GM23338 (cell line): ENCODE measurements at regions not wholly inside any gene's neighbourhood (a gene's known extent, or its start where the extent isn't known, plus 50 kb on each side); places are given as distances from the start of the nearest gene placed in this dataset.

Experiments
- CREB1 ChIP-seq: fragments of 250-450 bp; sonication (Bioruptor Pico); IDR thresholded peaks from 2 replicates; pipeline ENCODE4 v1.5.0; 2020; ENCODE audit warnings: low read depth, mild to moderate bottlenecking, moderate library complexity
- CTCF ChIP-seq, 2 experiments: fragments of 200-600 bp in 1 of 2; sonication (generic) in 1 of 2; conservative IDR thresholded peaks; 2 replicates each; pipeline versions ENCODE4 v1.5.1 to v1.6.1; 2016 to 2017; ENCODE audit warnings: antibody characterized with exemption in 2 of 2, low read depth in 2 of 2, mild to moderate bottlenecking in 2 of 2, moderate library complexity in 1 of 2
- ETS1 ChIP-seq: IDR thresholded peaks from 2 replicates; pipeline ENCODE4 v1.6.1; 2016; ENCODE audit warnings: antibody characterized with exemption
- EZH2 ChIP-seq: fragments of 200-600 bp; sonication (generic); IDR thresholded peaks from one replicate; pipeline ENCODE4 v1.8.0; 2017; ENCODE audit warnings: antibody characterized with exemption, mild to moderate bottlenecking, low read depth; ENCODE audit not compliant: unreplicated experiment
- EZH2phosphoT487 ChIP-seq: fragments of 200-600 bp; sonication (generic); IDR thresholded peaks from one replicate; pipeline ENCODE4 v1.8.1; 2018; ENCODE audit warnings: antibody characterized with exemption; ENCODE audit not compliant: unreplicated experiment
- JUNB ChIP-seq: IDR thresholded peaks from one replicate; pipeline ENCODE4 v1.6.1; 2016; ENCODE audit warnings: antibody characterized with exemption; ENCODE audit not compliant: unreplicated experiment
- NANOG ChIP-seq: IDR thresholded peaks from 2 replicates; pipeline ENCODE4 v1.6.1; 2016; ENCODE audit warnings: antibody characterized with exemption, borderline replicate concordance
- POLR2AphosphoS5 ChIP-seq: IDR thresholded peaks from 2 replicates; pipeline ENCODE4 v1.6.1; 2016; ENCODE audit warnings: antibody characterized with exemption, low read depth
- REST ChIP-seq: IDR thresholded peaks from one replicate; pipeline ENCODE4 v1.6.1; 2018; ENCODE audit warnings: antibody characterized with exemption; ENCODE audit not compliant: unreplicated experiment
- STAT1 ChIP-seq: IDR thresholded peaks from one replicate; pipeline ENCODE4 v1.6.1; 2016; ENCODE audit warnings: antibody characterized with exemption; ENCODE audit not compliant: unreplicated experiment
- ZNF114 ChIP-seq: fragments of 250-450 bp; sonication (Bioruptor Pico); IDR thresholded peaks from 2 replicates; pipeline ENCODE4 v1.5.0; 2020; ENCODE audit warnings: mild to moderate bottlenecking, moderate library complexity
- ZNF331 ChIP-seq: fragments of 250-450 bp; sonication (Bioruptor Pico); IDR thresholded peaks from 2 replicates; pipeline ENCODE4 v1.5.0; 2020; ENCODE audit warnings: low read depth, mild to moderate bottlenecking, moderate library complexity

- TF ChIP-seq CTCF (conservative IDR thresholded peaks at IDR 0.05; ENCODE audit: low read depth in 2 of 2), result no peak
- TF ChIP-seq EZH2, result no peak
- no peak for TF ChIP-seq ETS1
- no peak for TF ChIP-seq ZNF114
- TF ChIP-seq POLR2AphosphoS5, result no peak
- no peak for TF ChIP-seq NANOG
- no peak for TF ChIP-seq JUNB
- TF ChIP-seq STAT1, result no peak
- TF ChIP-seq CREB1, result no peak
- no peak for TF ChIP-seq EZH2phosphoT487
- no peak for TF ChIP-seq REST
- TF ChIP-seq ZNF331 (CRISPR knock-in tag), result no peak
Observed at GRCh38 chr2:237244976-237245646, 159.4 kb downstream of the COPS8 start.
